ENCODE measurements at regions not wholly inside any gene's neighbourhood (a gene's known extent, or its start where the extent isn't known, plus 50 kb on each side); places are given as distances from the start of the nearest gene placed in this dataset.

GRCh38 chr14:51394804-51395203 lies 154.8 kb downstream of the TMX1 start:
- TF ChIP-seq, protein P1, sequence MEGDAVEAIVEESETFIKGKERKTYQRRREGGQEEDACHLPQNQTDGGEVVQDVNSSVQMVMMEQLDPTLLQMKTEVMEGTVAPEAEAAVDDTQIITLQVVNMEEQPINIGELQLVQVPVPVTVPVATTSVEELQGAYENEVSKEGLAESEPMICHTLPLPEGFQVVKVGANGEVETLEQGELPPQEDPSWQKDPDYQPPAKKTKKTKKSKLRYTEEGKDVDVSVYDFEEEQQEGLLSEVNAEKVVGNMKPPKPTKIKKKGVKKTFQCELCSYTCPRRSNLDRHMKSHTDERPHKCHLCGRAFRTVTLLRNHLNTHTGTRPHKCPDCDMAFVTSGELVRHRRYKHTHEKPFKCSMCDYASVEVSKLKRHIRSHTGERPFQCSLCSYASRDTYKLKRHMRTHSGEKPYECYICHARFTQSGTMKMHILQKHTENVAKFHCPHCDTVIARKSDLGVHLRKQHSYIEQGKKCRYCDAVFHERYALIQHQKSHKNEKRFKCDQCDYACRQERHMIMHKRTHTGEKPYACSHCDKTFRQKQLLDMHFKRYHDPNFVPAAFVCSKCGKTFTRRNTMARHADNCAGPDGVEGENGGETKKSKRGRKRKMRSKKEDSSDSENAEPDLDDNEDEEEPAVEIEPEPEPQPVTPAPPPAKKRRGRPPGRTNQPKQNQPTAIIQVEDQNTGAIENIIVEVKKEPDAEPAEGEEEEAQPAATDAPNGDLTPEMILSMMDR (conservative IDR thresholded peaks at IDR 0.05; ENCODE audit: low read depth, low read length) = no peak
- TF ChIP-seq EZH2 (IDR thresholded peaks at IDR 0.05; ENCODE audit: borderline replicate concordance, low read depth, low read length, poor library complexity, severe bottlenecking) = no peak

Measured in A673 (cell line).